Spleen (tissue), 7 donors: ENCODE measurements at regions not wholly inside any gene's neighbourhood (a gene's known extent, or its start where the extent isn't known, plus 50 kb on each side); places are given as distances from the start of the nearest gene placed in this dataset.
"Not testable (repeated sequence)": the region's sequence is repeated elsewhere in the genome, so short reads cannot be mapped to it uniquely, and the experiment has no call there.

ENCODE experiments used
- POLR2A ChIP-seq, 3 donors: fragments of 450-650 bp; IDR thresholded peaks; one replicate each; pipeline ENCODE4 v1.5.1; 2017; ENCODE audit warnings: antibody characterized with exemption in 3 of 3, mild to moderate bottlenecking in 1 of 3
- POLR2AphosphoS5 ChIP-seq, 3 donors: sonication (generic); formaldehyde crosslinking; IDR thresholded peaks; one replicate each; pipeline ENCODE4 v1.5.1; 2017; ENCODE audit warnings: antibody characterized with exemption in 3 of 3
- TF ChIP-seq, protein P1 (sequence below), 11 experiments: fragments of 200-600 bp in 7 of 11; fragments of 450-650 bp in 4 of 11; sonication (generic) in 4 of 11; IDR thresholded peaks in 8 of 11; conservative IDR thresholded peaks in 3 of 11; 1 replicate in 7 of 11; 2 replicates in 4 of 11; pipeline versions ENCODE4 v1.4.0 to v1.8.0; 2016 to 2021; ENCODE audit warnings: antibody characterized with exemption in 11 of 11, inconsistent platforms in 4 of 11, mild to moderate bottlenecking in 1 of 11
- donor health status: DM: no; HTN: no; CAD: no; lungs with moderate emphysema.
- donor health status: DM: no; HTN: no; CAD: no.
- donor health status: DM: no; HTN: no; CAD: no.

DNA sequence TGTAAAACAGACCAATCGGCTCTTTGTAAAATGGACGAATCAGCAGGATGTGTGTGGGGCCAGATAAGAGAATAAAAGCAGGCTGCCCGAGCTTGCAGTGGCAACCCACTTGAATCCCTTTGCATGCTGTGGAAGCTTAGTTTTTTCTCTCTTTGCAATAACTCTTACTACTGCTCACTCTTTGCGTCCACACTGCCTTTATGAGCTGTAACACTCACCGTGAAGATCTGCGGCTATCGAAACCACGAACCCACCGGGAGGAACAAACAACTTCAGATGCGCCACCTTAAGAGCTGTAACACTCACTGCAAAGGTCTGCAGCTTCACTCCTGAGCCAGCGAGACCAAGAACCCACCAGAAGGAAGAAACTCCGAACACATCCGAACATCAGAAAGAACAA lies 722.7 kb downstream of the DIAPH3 start:
- TF ChIP-seq POLR2A, POLR2AphosphoS5 (IDR thresholded peaks at IDR 0.05): not testable (repeated sequence)
- TF ChIP-seq, protein P1, sequence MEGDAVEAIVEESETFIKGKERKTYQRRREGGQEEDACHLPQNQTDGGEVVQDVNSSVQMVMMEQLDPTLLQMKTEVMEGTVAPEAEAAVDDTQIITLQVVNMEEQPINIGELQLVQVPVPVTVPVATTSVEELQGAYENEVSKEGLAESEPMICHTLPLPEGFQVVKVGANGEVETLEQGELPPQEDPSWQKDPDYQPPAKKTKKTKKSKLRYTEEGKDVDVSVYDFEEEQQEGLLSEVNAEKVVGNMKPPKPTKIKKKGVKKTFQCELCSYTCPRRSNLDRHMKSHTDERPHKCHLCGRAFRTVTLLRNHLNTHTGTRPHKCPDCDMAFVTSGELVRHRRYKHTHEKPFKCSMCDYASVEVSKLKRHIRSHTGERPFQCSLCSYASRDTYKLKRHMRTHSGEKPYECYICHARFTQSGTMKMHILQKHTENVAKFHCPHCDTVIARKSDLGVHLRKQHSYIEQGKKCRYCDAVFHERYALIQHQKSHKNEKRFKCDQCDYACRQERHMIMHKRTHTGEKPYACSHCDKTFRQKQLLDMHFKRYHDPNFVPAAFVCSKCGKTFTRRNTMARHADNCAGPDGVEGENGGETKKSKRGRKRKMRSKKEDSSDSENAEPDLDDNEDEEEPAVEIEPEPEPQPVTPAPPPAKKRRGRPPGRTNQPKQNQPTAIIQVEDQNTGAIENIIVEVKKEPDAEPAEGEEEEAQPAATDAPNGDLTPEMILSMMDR (IDR thresholded peaks at IDR 0.05 in 8 of 11, conservative IDR thresholded peaks at IDR 0.05 in 3 of 11) = not testable (repeated sequence)
